ENCODE measurements at regions not wholly inside any gene's neighbourhood (a gene's known extent, or its start where the extent isn't known, plus 50 kb on each side); places are given as distances from the start of the nearest gene placed in this dataset.

DNA sequence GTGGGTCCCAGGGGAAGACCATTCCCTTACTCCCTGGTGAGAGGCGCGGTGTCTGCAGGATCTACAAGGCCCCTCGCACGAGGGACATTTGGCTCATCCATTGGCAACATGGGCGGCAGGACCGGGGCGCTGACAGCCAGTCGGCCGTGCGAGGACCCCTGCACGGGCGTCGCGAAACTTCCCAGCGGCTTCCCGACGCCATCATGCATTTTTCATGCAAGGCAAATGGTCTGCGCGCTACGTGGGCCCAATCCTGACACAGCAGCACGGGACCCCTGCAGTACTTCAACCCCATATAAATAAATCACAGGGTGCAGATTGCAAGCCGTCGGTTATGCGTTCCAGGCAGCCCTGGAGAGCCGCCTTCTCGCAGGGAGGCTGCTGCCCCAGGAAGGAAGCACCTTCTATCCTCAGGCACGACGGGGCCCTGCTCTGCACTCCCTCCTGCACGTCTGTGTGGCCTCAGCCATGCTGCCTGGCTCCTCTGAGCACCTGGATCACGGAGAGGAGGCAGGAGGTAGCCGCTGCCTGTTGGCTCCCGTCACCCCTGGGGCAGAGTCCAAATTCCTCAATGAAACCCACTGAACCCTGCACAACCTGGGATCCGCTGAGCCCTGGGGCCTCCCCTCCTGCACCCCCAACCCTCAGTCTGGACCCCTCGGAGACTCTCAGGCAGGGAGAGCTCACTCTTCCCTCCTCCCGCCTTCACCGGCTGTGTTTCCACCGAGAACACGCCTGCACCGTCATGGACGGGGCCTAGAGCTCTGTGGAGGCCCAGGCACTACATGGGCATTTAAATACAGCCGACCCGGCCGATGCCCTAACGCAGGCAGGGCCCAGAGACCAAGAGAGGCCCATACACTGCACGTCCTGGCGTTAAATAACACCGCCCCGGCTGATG is 90.5 kb downstream of the PDGFA start:
- no peak for DNase-seq (ENCODE audit: low read depth)
- in situ Hi-C loops (cut with HindIII; ENCODE audit: low sequenced_read_pairs), result no loop called here
- no peak for TF ChIP-seq CTCF (IDR thresholded peaks at IDR 0.05; ENCODE audit: low read depth, low read length, missing control alignments)
- no peak overlapping the region for H3K4me3 ChIP-seq (ENCODE audit: low read depth, low read length)

DNA sequence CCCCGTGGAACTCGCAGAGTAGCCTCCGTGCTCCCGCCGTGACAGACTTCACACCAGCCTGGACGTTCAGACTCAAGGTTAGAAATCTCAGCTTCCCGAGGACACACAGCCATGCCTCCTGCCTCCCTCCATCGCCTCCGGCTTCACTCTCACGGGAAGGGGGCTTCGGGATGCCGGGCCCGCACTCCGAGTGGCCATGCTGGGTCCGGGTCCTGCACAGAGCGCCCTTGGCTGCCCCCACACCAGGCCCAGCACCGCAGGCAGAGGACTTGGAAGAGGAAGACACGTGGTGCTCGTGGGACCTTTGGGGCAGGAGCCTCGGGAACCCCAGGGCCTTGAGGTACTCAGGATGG is 89.8 kb downstream of the PDGFA start:
- no peak overlapping the region for H3K4me3 ChIP-seq (ENCODE audit: low read depth, low read length)
- DNase-seq (ENCODE audit: low read depth), result no peak
- no peak for TF ChIP-seq CTCF (IDR thresholded peaks at IDR 0.05; ENCODE audit: low read depth, low read length, missing control alignments)
- in situ Hi-C loops (cut with HindIII; ENCODE audit: low sequenced_read_pairs), result no loop called here

DNA sequence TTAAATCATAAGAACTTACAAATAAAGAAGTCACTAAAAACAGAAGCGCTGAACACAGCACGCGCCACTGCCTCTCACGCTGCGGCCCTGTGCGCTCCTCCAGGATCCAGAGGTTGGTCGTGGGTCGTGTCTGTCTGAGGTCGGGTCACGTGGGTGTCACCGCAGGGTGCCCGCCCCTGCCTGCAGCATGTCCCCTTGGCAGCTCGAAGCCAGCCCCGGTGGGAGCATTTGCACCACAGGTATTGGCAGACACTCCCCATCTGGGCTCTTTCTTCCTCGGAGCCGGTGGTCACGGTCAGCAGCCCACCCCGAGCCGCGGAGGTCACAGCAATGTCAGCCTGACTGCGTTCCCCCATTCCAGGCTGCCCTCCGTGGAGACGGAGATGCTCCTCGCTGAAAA is 88.6 kb downstream of the PDGFA start:
- no peak for TF ChIP-seq CTCF (IDR thresholded peaks at IDR 0.05; ENCODE audit: low read depth, low read length, missing control alignments)
- in situ Hi-C loops (cut with HindIII; ENCODE audit: low sequenced_read_pairs), result no loop called here
- H3K4me3 ChIP-seq (ENCODE audit: low read depth, low read length), result no peak overlapping the region
- DNase-seq (ENCODE audit: low read depth), result no peak

DNA sequence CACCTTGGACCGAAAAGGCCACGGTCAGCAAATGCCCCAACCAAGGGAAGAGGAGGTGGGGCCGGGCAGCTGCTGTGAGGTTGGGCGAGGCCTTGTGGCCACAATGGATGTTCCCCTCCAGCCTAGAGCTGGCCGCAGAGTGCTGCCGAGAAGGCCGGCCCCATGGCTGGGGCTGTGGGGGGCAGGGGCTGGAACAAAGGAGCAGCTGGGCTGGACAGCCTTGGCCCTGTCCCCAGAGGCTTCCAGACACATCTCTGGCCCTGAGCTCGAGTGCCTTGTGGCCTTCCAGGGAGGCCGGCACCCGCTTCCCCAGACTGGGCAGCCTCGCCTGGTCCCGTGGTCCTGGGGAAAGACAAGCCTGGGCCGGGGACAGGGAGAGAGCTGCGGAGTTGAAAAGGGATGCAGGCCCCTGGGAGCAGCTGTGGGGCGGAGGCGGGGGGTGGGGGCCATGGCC is 88.0 kb downstream of the PDGFA start:
- in situ Hi-C loops (cut with HindIII; ENCODE audit: low sequenced_read_pairs), result no loop called here
- H3K4me3 ChIP-seq (ENCODE audit: low read depth, low read length), result no peak overlapping the region
- TF ChIP-seq CTCF (IDR thresholded peaks at IDR 0.05; ENCODE audit: low read depth, low read length, missing control alignments), result no peak
- DNase-seq (ENCODE audit: low read depth), result no peak

- no peak for TF ChIP-seq CTCF (IDR thresholded peaks at IDR 0.05; ENCODE audit: low read depth, low read length, missing control alignments)
- in situ Hi-C loops (cut with HindIII; ENCODE audit: low sequenced_read_pairs), result no loop called here
- DNase-seq (ENCODE audit: low read depth), result no peak
Observed at GRCh38 chr7:432256-432655, 87.4 kb downstream of the PDGFA start.

GRCh38 chr7:432933-433332 is 86.7 kb downstream of the PDGFA start:
- TF ChIP-seq CTCF (IDR thresholded peaks at IDR 0.05; ENCODE audit: low read depth, low read length, missing control alignments), result no peak
- DNase-seq (ENCODE audit: low read depth), result no peak
- in situ Hi-C loops (cut with HindIII; ENCODE audit: low sequenced_read_pairs), result no loop called here
- no peak overlapping the region for H3K4me3 ChIP-seq (ENCODE audit: low read depth, low read length)

More at GRCh38 chr7:432256-432655, 87.4 kb downstream of the PDGFA start:
- no peak overlapping the region for H3K4me3 ChIP-seq (ENCODE audit: low read depth, low read length)
